ENCODE measurements at regions not wholly inside any gene's neighbourhood (a gene's known extent, or its start where the extent isn't known, plus 50 kb on each side); places are given as distances from the start of the nearest gene placed in this dataset.

- no peaks in the 10 kb centered on the region for H3K27me3 Mint-ChIP-seq (ENCODE audit: low read depth)
- H3K27ac Mint-ChIP-seq (ENCODE audit: unreplicated experiment): no peak overlapping the region
- peaks cover 33% of the 10 kb centered on the region for H3K4me1 Mint-ChIP-seq (ENCODE audit: low read depth)
- no peak for TF ChIP-seq CTCF (IDR thresholded peaks at IDR 0.05)
- H3K36me3 Mint-ChIP-seq (ENCODE audit: low read depth): no peaks in the 10 kb centered on the region
- H3K4me3 Mint-ChIP-seq (ENCODE audit: unreplicated experiment): no peak overlapping the region
- H3K9me3 Mint-ChIP-seq (ENCODE audit: low read depth): no peaks in the 10 kb centered on the region
- DNase-seq (ENCODE audit: low spot score): no peak
These were observed 142.9 kb upstream of the KLF7 start for GRCh38 chr2:207308519-207309224.

GRCh38 chr2:207311316-207312005 is 145.7 kb upstream of the KLF7 start:
- Mint-ChIP-seq H3K9me3 (ENCODE audit: low read depth) (no peaks in the 10 kb centered on the region), H3K27ac (ENCODE audit: unreplicated experiment) (peak overlapping the region; percentile 97)

DNA sequence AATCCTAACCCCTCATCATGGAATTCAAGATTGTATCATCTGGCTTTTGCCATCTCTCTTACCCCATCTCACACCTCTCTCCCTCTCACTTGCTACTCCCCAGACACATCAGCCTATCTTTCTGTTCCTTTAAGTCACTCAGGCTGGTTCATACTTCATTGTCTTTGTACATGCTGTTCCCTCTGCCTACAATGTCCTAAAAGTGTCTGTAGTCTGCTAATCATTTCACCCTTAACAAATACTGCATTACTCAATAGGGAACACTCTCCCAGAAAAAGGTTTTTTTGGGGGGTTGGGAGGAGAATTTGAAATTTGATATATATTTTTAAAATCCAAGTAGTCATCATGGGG is 146.2 kb upstream of the KLF7 start:
- H3K27ac Mint-ChIP-seq (ENCODE audit: unreplicated experiment): peak overlapping the region; percentile 97
- no peaks in the 10 kb centered on the region for H3K9me3 Mint-ChIP-seq (ENCODE audit: low read depth)
- no peaks in the 10 kb centered on the region for H3K27me3 Mint-ChIP-seq (ENCODE audit: low read depth)
- no peak for TF ChIP-seq CTCF (IDR thresholded peaks at IDR 0.05)
- H3K36me3 Mint-ChIP-seq (ENCODE audit: low read depth): no peaks in the 10 kb centered on the region
- DNase-seq (ENCODE audit: low spot score): no peak
- H3K4me3 Mint-ChIP-seq (ENCODE audit: unreplicated experiment): no peak overlapping the region
- H3K4me1 Mint-ChIP-seq (ENCODE audit: low read depth): peaks cover 23% of the 10 kb centered on the region

More at GRCh38 chr2:207311316-207312005, 145.7 kb upstream of the KLF7 start:
- no peak overlapping the region for H3K4me3 Mint-ChIP-seq (ENCODE audit: unreplicated experiment)
- peak; percentile 71 for TF ChIP-seq CTCF (IDR thresholded peaks at IDR 0.05)
- no peaks in the 10 kb centered on the region for H3K36me3 Mint-ChIP-seq (ENCODE audit: low read depth)
- peaks cover 22% of the 10 kb centered on the region for H3K4me1 Mint-ChIP-seq (ENCODE audit: low read depth)
- DNase-seq (ENCODE audit: low spot score): no peak
- H3K27me3 Mint-ChIP-seq (ENCODE audit: low read depth): no peaks in the 10 kb centered on the region

DNA sequence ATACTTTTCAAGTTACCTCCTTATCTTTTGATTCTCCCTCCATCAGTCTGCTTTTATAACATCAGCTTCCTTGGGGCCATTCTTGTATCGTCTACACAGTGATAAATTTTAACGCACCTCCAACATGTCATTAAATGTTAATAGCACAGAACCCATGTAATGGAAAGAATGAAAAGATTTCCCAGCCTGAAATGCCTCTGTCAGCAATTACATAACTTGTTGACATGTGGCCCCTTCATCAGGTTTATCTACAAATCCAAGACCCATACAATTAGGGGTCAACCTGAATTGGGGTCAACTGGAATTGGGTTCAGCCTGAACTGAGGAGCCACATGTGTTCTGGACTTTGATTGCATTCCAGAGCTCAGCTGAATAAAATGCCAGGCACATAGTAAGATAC is 148.2 kb upstream of the KLF7 start:
- H3K36me3 Mint-ChIP-seq (ENCODE audit: low read depth): no peaks in the 10 kb centered on the region
- no peak for TF ChIP-seq CTCF (IDR thresholded peaks at IDR 0.05)
- no peak overlapping the region for H3K4me3 Mint-ChIP-seq (ENCODE audit: unreplicated experiment)
- no peak overlapping the region for H3K27ac Mint-ChIP-seq (ENCODE audit: unreplicated experiment)
- H3K27me3 Mint-ChIP-seq (ENCODE audit: low read depth): no peaks in the 10 kb centered on the region
- H3K9me3 Mint-ChIP-seq (ENCODE audit: low read depth): no peaks in the 10 kb centered on the region
- H3K4me1 Mint-ChIP-seq (ENCODE audit: low read depth): peaks cover 38% of the 10 kb centered on the region
- DNase-seq (ENCODE audit: low spot score): no peak

DNA sequence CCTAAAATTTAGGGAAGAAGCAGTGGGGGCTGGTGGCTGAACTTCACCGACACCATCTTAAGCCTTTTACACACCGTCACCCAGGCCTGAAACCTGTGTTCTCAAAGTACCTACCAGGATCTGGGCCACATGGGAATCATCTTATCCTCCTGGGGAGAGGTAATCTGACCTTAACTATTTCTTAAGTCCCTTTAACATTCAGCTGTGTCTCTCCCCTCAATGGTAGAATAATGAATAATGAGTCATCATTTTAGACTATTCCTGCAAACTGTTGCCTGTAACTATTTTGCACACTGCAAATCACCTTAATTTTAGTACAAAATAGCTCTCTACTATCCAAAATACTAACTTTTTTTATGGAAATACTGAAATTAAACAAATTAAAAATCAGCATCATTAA is 149.4 kb upstream of the KLF7 start:
- DNase-seq (ENCODE audit: low spot score): no peak
- Mint-ChIP-seq H3K4me1 (ENCODE audit: low read depth) (peaks cover 38% of the 10 kb centered on the region), H3K4me3 (ENCODE audit: unreplicated experiment) (no peak overlapping the region)

More for the DNA sequence above, 149.4 kb upstream of the KLF7 start:
- Mint-ChIP-seq H3K9me3 (ENCODE audit: low read depth) (no peaks in the 10 kb centered on the region), H3K27me3 (ENCODE audit: low read depth) (no peaks in the 10 kb centered on the region), H3K27ac (ENCODE audit: unreplicated experiment) (no peak overlapping the region), H3K36me3 (ENCODE audit: low read depth) (no peaks in the 10 kb centered on the region)
- TF ChIP-seq CTCF (IDR thresholded peaks at IDR 0.05): no peak

Data from chondrocyte (in vitro differentiated cells).